AG10803 (cell line): ENCODE measurements at regions not wholly inside any gene's neighbourhood (a gene's known extent, or its start where the extent isn't known, plus 50 kb on each side); places are given as distances from the start of the nearest gene placed in this dataset.

ENCODE experiments used
- DNase-seq: peaks from one replicate; pipeline ENCODE4 v3.0.0; 2010; ENCODE audit warnings: low read depth
- H3K4me3 ChIP-seq: 2 replicates; pipeline ENCODE4 v1.5.1; 2011; ENCODE audit warnings: mild to moderate bottlenecking, low read length, control low read depth
- CTCF ChIP-seq: conservative IDR thresholded peaks from 2 replicates; pipeline ENCODE4 v1.5.1; 2011; ENCODE audit warnings: mild to moderate bottlenecking, low read length, control low read depth, inconsistent platforms

GRCh38 chr11:97800891-97801290 lies 1219.9 kb upstream of the CNTN5 start:
- no peak for TF ChIP-seq CTCF
- no peak for DNase-seq

DNA sequence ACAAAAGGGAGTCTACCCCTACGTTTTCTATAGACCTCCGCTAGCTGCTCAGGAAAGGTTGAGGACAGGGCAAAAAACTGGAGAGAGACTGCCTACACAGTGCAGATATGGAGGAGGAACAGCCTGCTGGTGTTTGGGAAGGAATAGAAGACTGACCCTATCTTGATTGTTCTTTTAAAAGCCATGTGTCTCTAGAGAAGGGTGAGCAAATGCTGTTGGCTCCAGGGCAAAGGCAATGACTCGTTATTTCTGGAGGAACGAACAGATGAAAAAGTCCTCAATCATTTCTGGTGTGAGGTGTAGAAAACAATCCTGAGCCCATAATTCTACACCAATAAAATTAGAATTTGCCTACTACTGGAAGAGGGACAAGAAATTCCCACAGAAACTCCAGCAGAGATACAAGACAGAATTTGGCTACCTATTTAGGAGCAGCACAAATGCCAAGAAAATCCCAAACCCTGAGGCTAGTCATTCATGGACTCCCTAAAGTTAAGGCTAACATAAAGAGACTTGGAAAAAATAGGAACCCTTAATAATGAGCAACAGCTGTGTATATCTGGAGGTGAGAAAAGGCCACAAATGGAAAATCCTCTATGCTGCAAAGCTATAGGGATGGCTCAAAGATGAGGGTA lies 1206.3 kb upstream of the CNTN5 start:
- no peak overlapping the region for H3K4me3 ChIP-seq
- DNase-seq, result no peak
- TF ChIP-seq CTCF, result no peak

More at GRCh38 chr11:97800891-97801290, 1219.9 kb upstream of the CNTN5 start:
- no peak overlapping the region for H3K4me3 ChIP-seq

DNA sequence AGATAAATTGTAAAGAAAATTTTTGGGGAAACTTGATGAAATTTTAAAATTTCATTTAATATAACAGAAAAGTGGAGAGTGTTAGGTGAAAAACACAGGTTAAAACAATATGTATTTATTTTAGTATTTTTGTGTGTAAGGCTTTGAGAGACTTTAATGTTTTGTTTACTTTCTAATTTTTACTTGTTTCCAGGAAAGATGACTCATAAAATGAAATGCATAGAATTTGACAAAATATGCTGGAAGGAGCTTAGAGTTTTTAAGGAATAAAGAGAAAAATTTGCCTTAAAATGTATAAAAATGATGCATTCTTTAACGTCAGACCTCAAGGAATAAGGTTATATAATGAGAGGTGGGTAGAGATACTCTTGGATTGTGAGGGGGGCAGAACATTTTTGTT lies 1205.1 kb upstream of the CNTN5 start:
- TF ChIP-seq CTCF, result no peak
- no peak for DNase-seq
- H3K4me3 ChIP-seq, result no peak overlapping the region

DNA sequence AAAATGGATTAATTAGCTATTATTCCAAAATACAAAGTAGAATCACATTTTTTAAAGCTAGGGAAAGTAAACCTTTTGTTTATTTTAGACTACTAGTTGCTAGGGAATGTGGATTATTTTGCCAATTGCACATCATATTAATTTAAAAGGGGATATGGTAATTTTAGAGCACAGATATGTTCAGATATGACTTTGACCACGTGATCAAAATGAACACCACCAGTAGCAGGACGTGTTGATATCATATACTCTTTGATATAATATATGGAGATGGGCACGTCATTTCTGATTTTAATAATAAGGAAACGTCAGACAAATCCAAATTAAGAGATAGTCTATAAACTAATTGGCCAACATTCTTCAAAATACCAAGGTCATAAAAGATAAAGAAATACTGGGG lies 1188.3 kb upstream of the CNTN5 start:
- no peak overlapping the region for H3K4me3 ChIP-seq
- DNase-seq, result no peak
- TF ChIP-seq CTCF, result no peak

DNA sequence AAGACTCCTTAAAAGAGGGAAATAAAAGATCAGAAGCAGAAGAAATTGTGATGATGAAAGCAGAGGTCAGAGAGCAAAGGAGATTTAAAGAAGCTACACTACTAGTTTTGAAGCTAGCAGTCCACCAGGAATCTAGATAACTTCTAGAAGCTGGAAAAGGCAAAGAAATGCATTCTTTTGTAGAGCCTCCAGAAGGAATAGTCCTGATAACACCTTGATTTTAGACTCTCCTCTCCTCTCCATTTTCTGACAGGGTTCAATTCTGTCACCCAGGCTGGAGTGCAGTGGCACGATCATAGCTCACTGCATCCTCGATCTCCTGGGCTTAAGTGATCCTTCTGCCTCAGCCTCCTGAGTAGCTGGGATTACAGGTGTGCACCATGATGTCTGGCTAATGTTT lies 1187.3 kb upstream of the CNTN5 start:
- no peak for DNase-seq
- H3K4me3 ChIP-seq, result no peak overlapping the region
- TF ChIP-seq CTCF, result no peak

GRCh38 chr11:97844016-97844415 lies 1176.7 kb upstream of the CNTN5 start:
- no peak for DNase-seq
- TF ChIP-seq CTCF, result no peak
- H3K4me3 ChIP-seq, result no peak overlapping the region

DNA sequence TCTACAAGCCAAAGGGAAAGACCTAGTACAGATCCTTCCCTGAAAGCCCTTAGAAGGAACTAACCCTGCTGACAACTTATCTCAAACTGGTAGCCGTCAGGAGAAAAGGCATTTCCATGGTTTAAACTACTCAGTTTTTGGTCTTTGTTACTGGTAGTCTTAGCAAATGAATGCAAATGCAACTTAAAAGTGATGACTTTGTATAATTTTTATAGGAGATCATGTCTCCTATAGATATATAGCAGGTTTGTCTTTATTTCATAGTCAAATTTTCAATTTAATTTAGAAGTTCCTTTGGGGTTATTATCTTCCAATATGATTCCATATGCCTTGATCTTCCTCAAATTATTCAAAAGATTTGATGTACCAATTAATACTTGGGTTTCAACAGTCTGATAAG lies 1173.0 kb upstream of the CNTN5 start:
- TF ChIP-seq CTCF, result no peak
- DNase-seq, result no peak
- H3K4me3 ChIP-seq, result no peak overlapping the region
